Parathyroid adenoma (tissue), 2 donors: ENCODE measurements at regions not wholly inside any gene's neighbourhood (a gene's known extent, or its start where the extent isn't known, plus 50 kb on each side); places are given as distances from the start of the nearest gene placed in this dataset.

Experiments
- H2AFZ ChIP-seq: fragments of 300-600 bp; sonication (generic); one replicate; pipeline ENCODE4 v1.7.0; 2017; ENCODE audit warnings: antibody characterized with exemption, mild to moderate bottlenecking
- H3K27ac ChIP-seq: fragments of 300-600 bp; sonication (generic); one replicate; pipeline ENCODE4 v1.7.0; 2017
- H3K27me3 ChIP-seq: fragments of 300-600 bp; sonication (generic); one replicate; pipeline ENCODE4 v1.7.0; 2017; ENCODE audit warnings: low read length; ENCODE audit not compliant: control insufficient read depth, insufficient read depth
- H3K36me3 ChIP-seq: fragments of 300-600 bp; sonication (generic); one replicate; pipeline ENCODE4 v1.7.0; 2017; ENCODE audit warnings: low read length; ENCODE audit not compliant: control insufficient read depth, insufficient read depth
- H3K4me1 ChIP-seq: fragments of 300-600 bp; sonication (generic); one replicate; pipeline ENCODE4 v1.7.0; 2017; ENCODE audit warnings: control low read depth
- H3K4me2 ChIP-seq: fragments of 300-600 bp; sonication (generic); one replicate; pipeline ENCODE4 v1.7.0; 2017; ENCODE audit warnings: low read length
- H3K4me3 ChIP-seq: fragments of 300-600 bp; sonication (generic); one replicate; pipeline ENCODE4 v1.7.0; 2017; ENCODE audit warnings: low read depth, low read length
- H3K79me2 ChIP-seq: fragments of 300-600 bp; sonication (generic); one replicate; pipeline ENCODE4 v1.7.0; 2017; ENCODE audit warnings: control low read depth
- H3K9ac ChIP-seq: fragments of 300-600 bp; sonication (generic); one replicate; pipeline ENCODE4 v1.7.0; 2017; ENCODE audit warnings: mild to moderate bottlenecking
- H3K9me3 ChIP-seq: fragments of 300-600 bp; sonication (generic); one replicate; pipeline ENCODE4 v1.7.0; 2017; ENCODE audit warnings: low read length; ENCODE audit not compliant: control insufficient read depth
- CTCF ChIP-seq: fragments of 300-600 bp; sonication (generic); IDR thresholded peaks from one replicate; pipeline ENCODE4 v1.7.0; 2017; ENCODE audit warnings: antibody characterized with exemption, mild to moderate bottlenecking
- donor health status: primary hyperparathyroidism.

- H3K9ac ChIP-seq = no peak overlapping the region
- no peaks in the 10 kb centered on the region for H3K36me3 ChIP-seq
- TF ChIP-seq CTCF = no peak
- no peaks in the 10 kb centered on the region for H3K4me1 ChIP-seq
- peak overlapping the region; percentile 42 for H3K4me2 ChIP-seq
- H3K79me2 ChIP-seq = no peaks in the 10 kb centered on the region
- H2AFZ ChIP-seq = no peak overlapping the region
- no peak overlapping the region for H3K4me3 ChIP-seq
- H3K27me3 ChIP-seq = no peaks in the 10 kb centered on the region
- H3K27ac ChIP-seq = no peak overlapping the region
- H3K9me3 ChIP-seq = no peaks in the 10 kb centered on the region
Observed at GRCh38 chr4:164383358-164384220, 370.3 kb upstream of the SMIM31 start.

- no peaks in the 10 kb centered on the region for H3K4me1 ChIP-seq
- H2AFZ ChIP-seq = no peak overlapping the region
- no peaks in the 10 kb centered on the region for H3K79me2 ChIP-seq
- H3K9ac ChIP-seq = no peak overlapping the region
- H3K36me3 ChIP-seq = no peaks in the 10 kb centered on the region
- no peaks in the 10 kb centered on the region for H3K27me3 ChIP-seq
- no peak overlapping the region for H3K27ac ChIP-seq
- no peak overlapping the region for H3K4me3 ChIP-seq
- H3K9me3 ChIP-seq = no peaks in the 10 kb centered on the region
- no peak for TF ChIP-seq CTCF
- no peak overlapping the region for H3K4me2 ChIP-seq
Observed at GRCh38 chr4:164384416-164384815, 369.5 kb upstream of the SMIM31 start.

- Histone ChIP-seq H3K9ac (no peak overlapping the region), H3K79me2 (no peaks in the 10 kb centered on the region), H3K36me3 (no peaks in the 10 kb centered on the region), H3K27me3 (no peaks in the 10 kb centered on the region), H3K4me3 (no peak overlapping the region), H3K4me2 (no peak overlapping the region), H2AFZ (no peak overlapping the region), H3K4me1 (no peaks in the 10 kb centered on the region), H3K9me3 (no peaks in the 10 kb centered on the region), H3K27ac (no peak overlapping the region)
- TF ChIP-seq CTCF = no peak
Observed at GRCh38 chr4:164396439-164396838, 357.5 kb upstream of the SMIM31 start.

GRCh38 chr4:164402554-164402953, 351.4 kb upstream of the SMIM31 start:
- H3K36me3 ChIP-seq = no peaks in the 10 kb centered on the region
- H3K4me3 ChIP-seq = no peak overlapping the region
- H3K27me3 ChIP-seq = no peaks in the 10 kb centered on the region
- H3K4me1 ChIP-seq = no peaks in the 10 kb centered on the region
- H3K9me3 ChIP-seq = no peaks in the 10 kb centered on the region
- no peak for TF ChIP-seq CTCF
- no peak overlapping the region for H2AFZ ChIP-seq
- no peak overlapping the region for H3K4me2 ChIP-seq
- no peak overlapping the region for H3K27ac ChIP-seq
- H3K9ac ChIP-seq = no peak overlapping the region
- no peaks in the 10 kb centered on the region for H3K79me2 ChIP-seq

- H3K4me3 ChIP-seq = no peak overlapping the region
- no peaks in the 10 kb centered on the region for H3K4me1 ChIP-seq
- no peak overlapping the region for H3K9ac ChIP-seq
- TF ChIP-seq CTCF = no peak
- H3K4me2 ChIP-seq = no peak overlapping the region
- H3K36me3 ChIP-seq = no peaks in the 10 kb centered on the region
- no peaks in the 10 kb centered on the region for H3K9me3 ChIP-seq
- H2AFZ ChIP-seq = no peak overlapping the region
- no peak overlapping the region for H3K27ac ChIP-seq
- H3K79me2 ChIP-seq = no peaks in the 10 kb centered on the region
- H3K27me3 ChIP-seq = no peaks in the 10 kb centered on the region
Observed at GRCh38 chr4:164405774-164406173, 348.2 kb upstream of the SMIM31 start.
